NCI-H2227 (cell line): ENCODE measurements at regions not wholly inside any gene's neighbourhood (a gene's known extent, or its start where the extent isn't known, plus 50 kb on each side); places are given as distances from the start of the nearest gene placed in this dataset.

Source experiments
- DNase-seq: peaks from one replicate; lab custom pipeline; 2025; ENCODE audit not compliant: unreplicated experiment; lab: John Stamatoyannopoulos, UW

GRCh38 chr11:134677397-134677822 lies 265.4 kb upstream of the B3GAT1 start:
- DNase-seq: no peak

- DNase-seq: no peak
Observed at GRCh38 chr11:134676516-134677287, 264.7 kb upstream of the B3GAT1 start.

- no peak for DNase-seq
Observed at GRCh38 chr11:134675983-134676382, 263.9 kb upstream of the B3GAT1 start.

GRCh38 chr11:134674974-134675373 lies 262.9 kb upstream of the B3GAT1 start:
- no peak for DNase-seq

GRCh38 chr11:134670961-134671370 lies 258.9 kb upstream of the B3GAT1 start:
- no peak for DNase-seq

GRCh38 chr11:134670247-134670782 lies 258.3 kb upstream of the B3GAT1 start:
- DNase-seq: no peak

GRCh38 chr11:134669796-134670195 lies 257.8 kb upstream of the B3GAT1 start:
- DNase-seq: no peak

GRCh38 chr11:134668796-134669195 lies 256.8 kb upstream of the B3GAT1 start:
- DNase-seq: no peak

GRCh38 chr11:134668076-134668475 lies 256.0 kb upstream of the B3GAT1 start:
- DNase-seq: no peak

- no peak for DNase-seq
Observed at GRCh38 chr11:134667505-134667904, 255.5 kb upstream of the B3GAT1 start.

GRCh38 chr11:134667175-134667500 lies 255.1 kb upstream of the B3GAT1 start:
- DNase-seq: no peak

GRCh38 chr11:134666273-134667174 lies 254.5 kb upstream of the B3GAT1 start:
- DNase-seq: no peak

- DNase-seq: no peak
Observed at GRCh38 chr11:134665571-134666270, 253.7 kb upstream of the B3GAT1 start.

GRCh38 chr11:134665188-134665535 lies 253.1 kb upstream of the B3GAT1 start:
- no peak for DNase-seq

- DNase-seq: no peak
Observed at GRCh38 chr11:134664447-134665187, 252.6 kb upstream of the B3GAT1 start.

GRCh38 chr11:134663506-134664313 lies 251.7 kb upstream of the B3GAT1 start:
- no peak for DNase-seq

- no peak for DNase-seq
Observed at GRCh38 chr11:134662629-134663360, 250.8 kb upstream of the B3GAT1 start.

- DNase-seq: no peak
Observed at GRCh38 chr11:134661660-134662059, 249.6 kb upstream of the B3GAT1 start.

GRCh38 chr11:134660416-134660815 lies 248.4 kb upstream of the B3GAT1 start:
- no peak for DNase-seq
